ENCODE measurements at regions not wholly inside any gene's neighbourhood (a gene's known extent, or its start where the extent isn't known, plus 50 kb on each side); places are given as distances from the start of the nearest gene placed in this dataset.

DNA sequence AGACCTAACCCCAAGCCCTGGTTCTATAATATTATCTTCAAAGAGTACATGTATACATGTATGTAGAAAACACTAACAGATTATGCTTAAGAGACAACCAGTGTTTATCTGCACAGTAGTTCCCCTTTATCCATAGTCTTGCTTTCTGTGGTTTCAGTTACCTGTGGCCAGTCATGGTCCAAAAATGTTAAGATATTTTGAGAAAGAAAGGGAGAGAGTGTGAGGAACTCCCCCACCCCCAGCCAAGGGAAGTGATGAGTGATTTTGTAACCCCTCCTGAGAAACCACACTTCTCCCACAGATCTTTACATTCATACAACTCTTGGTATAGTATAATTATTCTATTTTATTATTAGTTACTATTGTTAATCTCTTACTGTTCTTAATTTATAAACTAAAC, 77.3 kb upstream of the CNTN1 start:
- TF ChIP-seq, protein P1, sequence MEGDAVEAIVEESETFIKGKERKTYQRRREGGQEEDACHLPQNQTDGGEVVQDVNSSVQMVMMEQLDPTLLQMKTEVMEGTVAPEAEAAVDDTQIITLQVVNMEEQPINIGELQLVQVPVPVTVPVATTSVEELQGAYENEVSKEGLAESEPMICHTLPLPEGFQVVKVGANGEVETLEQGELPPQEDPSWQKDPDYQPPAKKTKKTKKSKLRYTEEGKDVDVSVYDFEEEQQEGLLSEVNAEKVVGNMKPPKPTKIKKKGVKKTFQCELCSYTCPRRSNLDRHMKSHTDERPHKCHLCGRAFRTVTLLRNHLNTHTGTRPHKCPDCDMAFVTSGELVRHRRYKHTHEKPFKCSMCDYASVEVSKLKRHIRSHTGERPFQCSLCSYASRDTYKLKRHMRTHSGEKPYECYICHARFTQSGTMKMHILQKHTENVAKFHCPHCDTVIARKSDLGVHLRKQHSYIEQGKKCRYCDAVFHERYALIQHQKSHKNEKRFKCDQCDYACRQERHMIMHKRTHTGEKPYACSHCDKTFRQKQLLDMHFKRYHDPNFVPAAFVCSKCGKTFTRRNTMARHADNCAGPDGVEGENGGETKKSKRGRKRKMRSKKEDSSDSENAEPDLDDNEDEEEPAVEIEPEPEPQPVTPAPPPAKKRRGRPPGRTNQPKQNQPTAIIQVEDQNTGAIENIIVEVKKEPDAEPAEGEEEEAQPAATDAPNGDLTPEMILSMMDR (IDR thresholded peaks at IDR 0.05) = no peak
- no peak for TF ChIP-seq ZFX (IDR thresholded peaks at IDR 0.05; ENCODE audit: borderline replicate concordance)

Measured in 22Rv1 (cell line).